H7 (cell line): ENCODE measurements at regions not wholly inside any gene's neighbourhood (a gene's known extent, or its start where the extent isn't known, plus 50 kb on each side); places are given as distances from the start of the nearest gene placed in this dataset.
"Not testable (repeated sequence)": the region's sequence is repeated elsewhere in the genome, so short reads cannot be mapped to it uniquely, and the experiment has no call there.

Experiments
- DNase-seq: peaks from one replicate; pipeline ENCODE4 v3.0.0; 2012
- H3K27me3 ChIP-seq: 2 replicates; pipeline ENCODE4 v1.6.0; 2011; ENCODE audit warnings: mild to moderate bottlenecking, low read length; ENCODE audit not compliant: control insufficient read depth, insufficient read depth
- H3K36me3 ChIP-seq: replicated peaks from 2 replicates; pipeline ENCODE4 v1.5.1; 2011; ENCODE audit warnings: low read length; ENCODE audit not compliant: control insufficient read depth, insufficient read depth
- H3K4me3 ChIP-seq: 2 replicates; pipeline ENCODE4 v1.5.1; 2011; ENCODE audit warnings: low read depth, mild to moderate bottlenecking, control low read depth, low read length, moderate library complexity; ENCODE audit not compliant: insufficient read depth

DNA sequence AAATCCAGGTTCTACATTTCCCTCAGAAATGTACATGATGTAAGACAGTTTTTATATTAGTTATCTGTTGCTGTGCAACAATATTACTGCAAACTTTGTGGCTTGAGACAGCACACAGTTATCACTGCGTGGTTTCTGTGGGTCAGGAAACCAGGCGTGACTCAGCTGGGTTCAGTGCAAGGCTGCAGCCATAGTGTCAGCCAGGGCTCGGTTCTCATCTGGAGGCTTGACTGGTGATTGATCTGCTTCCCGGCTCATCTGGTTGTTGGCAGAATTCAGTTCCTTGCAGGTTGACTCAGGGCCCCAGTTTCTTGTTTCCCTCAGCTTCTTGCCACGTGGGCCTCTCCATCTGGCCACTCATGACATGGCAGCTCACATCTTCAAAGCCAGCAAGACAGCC lies 146.8 kb upstream of the ROPN1B start:
- not testable (repeated sequence) for H3K4me3 ChIP-seq, DNase-seq, H3K36me3 ChIP-seq, H3K27me3 ChIP-seq

DNA sequence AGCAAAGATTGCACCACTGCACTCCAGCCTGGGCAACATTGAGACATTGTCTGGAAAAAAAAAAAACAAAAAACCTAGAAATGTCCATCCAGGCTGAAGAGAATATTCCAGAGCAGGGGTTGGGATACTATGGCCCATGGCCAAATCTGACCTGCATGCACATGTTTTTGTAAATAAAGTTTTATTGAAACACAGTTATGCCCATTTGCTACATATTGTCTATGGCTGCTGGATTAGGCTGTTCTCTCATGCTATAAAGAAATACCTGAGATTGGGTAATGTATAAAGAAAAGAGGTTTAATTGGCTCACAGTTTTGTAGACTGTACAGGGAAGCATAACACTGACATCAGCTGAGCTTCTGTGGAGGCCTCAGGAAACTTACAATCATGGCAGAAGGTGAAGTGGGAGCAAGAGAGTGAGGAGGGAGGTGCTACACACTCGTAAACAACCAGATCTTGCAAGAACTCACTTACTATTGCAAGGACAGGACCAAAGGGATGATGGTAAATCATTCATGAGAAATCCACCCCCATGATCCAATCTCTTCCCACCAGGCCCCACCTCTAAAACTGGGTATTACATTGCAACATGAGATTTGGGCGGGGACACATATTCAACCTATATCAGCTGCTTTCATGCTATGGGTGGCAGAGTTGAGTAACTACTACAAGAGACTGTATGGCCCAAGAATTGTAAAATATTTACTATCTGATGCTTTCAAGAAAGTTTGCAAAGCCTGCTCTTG lies 137.8 kb upstream of the ROPN1B start:
- not testable (repeated sequence) for DNase-seq, H3K4me3 ChIP-seq, H3K27me3 ChIP-seq, H3K36me3 ChIP-seq

DNA sequence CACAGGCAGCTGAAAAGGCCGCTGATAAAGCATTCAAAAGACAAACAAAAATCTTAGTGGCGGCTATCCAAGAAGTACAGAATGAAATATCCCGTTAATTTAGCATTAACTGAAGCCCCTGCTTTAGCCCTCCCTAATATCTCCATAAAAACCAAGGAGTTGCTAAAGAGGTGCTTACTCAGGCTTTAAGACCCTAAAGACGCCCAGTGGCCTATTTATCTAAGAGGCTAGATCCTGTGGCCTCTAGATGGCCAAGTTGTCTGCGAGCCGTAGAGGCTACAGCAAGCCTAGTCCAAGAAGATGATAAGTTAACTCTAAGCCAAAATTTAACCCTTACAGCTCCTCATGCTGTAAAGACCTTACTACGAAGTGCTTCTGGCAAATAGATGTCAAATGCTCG lies 133.4 kb upstream of the ROPN1B start:
- not testable (repeated sequence) for H3K4me3 ChIP-seq, H3K36me3 ChIP-seq, DNase-seq, H3K27me3 ChIP-seq

DNA sequence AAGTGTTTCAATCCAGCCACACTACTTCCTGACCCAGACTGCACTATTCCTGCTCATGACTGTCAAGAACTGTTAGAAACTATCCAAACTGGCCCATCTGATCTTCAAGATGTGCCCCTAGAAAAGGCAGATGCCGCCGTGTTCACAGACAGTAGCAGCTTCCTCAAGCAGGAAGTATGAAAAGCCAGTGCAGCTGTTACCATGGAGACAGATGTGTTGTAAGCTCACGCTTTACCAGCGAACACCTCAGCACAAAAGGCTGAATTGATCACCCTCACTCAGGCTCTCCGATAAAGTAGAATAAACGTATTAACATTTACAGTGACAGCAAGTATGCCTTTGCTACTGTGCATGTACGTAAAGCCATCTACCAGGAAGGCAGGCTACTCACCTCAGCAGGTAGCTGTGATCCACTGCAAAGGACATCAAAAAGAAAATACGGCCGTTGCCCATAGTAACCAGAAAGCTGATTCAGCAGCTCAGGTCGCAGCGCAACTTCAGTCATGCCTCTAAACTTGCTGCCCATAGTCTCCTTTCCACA lies 132.9 kb upstream of the ROPN1B start:
- DNase-seq: peak; percentile 10
- H3K27me3 ChIP-seq, H3K4me3 ChIP-seq, H3K36me3 ChIP-seq: not testable (repeated sequence)

DNA sequence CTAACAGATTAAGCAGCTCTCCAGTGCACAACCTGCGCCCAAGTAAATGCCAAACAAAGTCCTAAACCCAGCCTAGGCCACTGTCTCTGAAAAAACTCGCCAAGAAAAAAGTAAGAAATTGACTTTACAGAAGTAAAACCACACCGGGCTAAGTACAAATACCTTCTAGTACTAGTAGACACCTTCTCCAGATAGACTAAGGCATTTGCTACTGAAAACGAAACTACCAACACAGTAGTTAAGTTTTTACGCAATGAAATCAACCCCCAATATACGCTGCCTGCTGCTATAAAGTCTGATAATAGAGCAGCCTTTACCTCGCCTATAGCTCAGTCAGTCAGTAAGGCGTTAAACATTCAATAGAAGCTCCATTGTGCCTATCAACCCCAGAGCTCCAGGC lies 132.2 kb upstream of the ROPN1B start:
- not testable (repeated sequence) for H3K36me3 ChIP-seq, H3K27me3 ChIP-seq, DNase-seq, H3K4me3 ChIP-seq

DNA sequence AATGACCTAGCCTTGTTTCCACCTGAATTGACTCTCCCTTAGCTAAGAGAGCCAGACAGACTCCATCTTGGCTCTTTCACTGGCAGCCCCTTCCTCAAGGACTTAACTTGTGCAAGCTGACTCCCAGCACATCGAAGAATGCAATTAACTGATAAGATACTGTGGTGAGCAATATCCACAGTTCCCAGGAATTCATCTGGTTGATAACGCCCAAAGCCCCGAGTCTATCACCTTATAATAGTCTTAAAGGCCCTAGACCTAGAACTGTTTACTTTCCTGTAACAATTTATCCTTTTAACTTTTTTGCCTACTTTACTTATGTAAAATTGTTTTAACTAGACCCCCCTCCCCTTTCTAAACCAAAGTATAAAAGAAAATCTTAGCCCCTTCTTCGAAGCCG lies 130.1 kb upstream of the ROPN1B start:
- not testable (repeated sequence) for H3K27me3 ChIP-seq, H3K36me3 ChIP-seq, DNase-seq, H3K4me3 ChIP-seq

DNA sequence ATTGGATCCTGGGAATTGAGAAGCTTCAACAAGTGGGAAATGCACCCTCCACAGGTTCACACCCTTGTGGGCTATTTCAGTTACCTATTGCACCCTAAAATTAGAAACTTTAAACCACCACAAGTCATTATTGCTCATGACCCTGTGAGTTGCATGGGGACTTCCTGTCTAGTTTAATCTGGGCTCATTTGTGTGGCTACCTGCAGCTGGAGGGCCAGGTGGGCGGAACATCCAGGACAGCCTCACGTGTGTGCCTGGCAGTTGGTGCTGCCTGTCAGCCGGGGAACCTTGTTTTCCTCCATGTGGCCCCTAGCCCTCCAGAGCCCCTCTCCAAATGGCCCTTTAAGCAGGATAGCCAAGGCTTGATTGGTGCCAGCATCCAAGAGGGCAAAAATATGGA lies 128.5 kb upstream of the ROPN1B start:
- H3K4me3 ChIP-seq, H3K27me3 ChIP-seq, H3K36me3 ChIP-seq, DNase-seq: not testable (repeated sequence)

DNA sequence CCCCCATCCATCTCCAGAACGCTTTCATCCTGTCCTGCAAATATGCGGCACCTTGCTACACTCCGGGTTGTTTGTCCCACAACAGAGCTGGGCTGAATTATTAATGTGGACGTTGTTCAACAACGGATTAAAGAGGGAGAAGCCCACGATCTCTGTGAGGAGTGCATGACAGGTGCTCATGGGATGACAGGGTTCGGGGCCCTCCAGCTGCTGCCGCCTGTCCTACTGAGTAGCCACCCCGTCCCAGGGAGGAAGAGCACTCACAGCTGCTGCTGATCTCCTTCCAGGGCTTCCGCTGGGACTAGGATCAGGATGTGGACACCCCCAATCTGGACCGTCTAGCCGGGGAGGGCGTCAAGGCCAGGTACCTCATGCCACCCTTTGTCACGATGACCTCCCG lies 121.0 kb upstream of the ROPN1B start:
- H3K4me3 ChIP-seq, H3K36me3 ChIP-seq, H3K27me3 ChIP-seq, DNase-seq: not testable (repeated sequence)

DNA sequence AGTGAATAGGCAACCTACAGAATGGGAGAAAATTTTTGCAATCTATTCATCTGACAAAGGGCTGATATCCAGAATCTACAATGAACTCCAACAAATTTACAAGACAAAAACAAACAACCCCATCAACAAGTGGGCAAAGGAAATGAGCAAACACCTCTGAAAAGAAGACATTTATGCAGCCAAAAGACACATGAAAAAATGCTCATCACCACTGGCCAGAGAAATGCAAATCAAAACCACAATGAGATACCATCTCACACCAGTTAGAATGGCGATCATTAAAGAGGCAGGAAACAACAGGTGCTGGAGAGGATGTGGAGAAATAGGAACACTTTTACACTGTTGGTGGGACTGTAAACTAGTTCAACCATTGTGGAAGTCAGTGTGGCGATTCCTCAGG lies 114.0 kb upstream of the ROPN1B start:
- not testable (repeated sequence) for DNase-seq, H3K27me3 ChIP-seq, H3K36me3 ChIP-seq, H3K4me3 ChIP-seq

DNA sequence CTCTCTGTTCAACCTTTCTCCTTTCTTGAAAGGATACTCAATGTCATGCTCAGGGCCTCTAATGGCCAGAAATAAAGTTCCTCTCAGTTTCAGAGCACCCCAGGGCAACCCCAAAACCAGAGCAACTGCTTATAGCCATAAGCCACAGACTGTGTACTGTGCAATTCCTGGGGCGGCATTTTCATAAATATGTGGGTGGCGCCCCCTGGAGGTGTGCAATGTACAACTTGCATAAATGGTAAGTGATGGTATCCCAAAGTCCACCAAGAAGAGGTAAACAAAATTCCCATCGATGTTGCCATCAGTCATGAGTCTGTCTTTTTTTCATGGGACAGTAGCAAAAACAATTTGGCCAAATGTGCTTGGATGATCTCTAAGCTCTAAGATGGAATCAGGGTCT lies 108.4 kb upstream of the ROPN1B start:
- not testable (repeated sequence) for DNase-seq, H3K36me3 ChIP-seq

DNA sequence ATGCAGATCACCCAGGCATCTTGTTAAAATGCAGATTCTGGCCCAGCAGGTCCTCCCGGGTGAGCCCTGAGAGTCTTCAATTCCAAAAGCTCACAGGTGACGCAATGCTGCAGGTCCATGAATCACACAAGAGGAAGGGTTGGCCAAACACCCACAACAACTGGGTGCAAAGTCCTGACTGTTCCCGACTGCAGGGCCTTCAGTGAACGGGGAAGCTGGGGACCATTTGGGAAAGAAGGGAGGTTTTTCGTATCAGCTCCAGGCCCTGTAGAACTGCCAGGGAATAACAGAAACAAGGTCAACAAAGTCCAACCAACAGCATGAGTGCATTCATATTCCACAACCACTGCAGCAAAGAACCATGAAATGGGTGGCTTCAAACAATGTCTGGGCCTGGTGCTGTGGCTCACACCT lies 106.1 kb upstream of the ROPN1B start:
- not testable (repeated sequence) for H3K36me3 ChIP-seq, H3K27me3 ChIP-seq, H3K4me3 ChIP-seq, DNase-seq

More for the DNA sequence above, 108.4 kb upstream of the ROPN1B start:
- H3K27me3 ChIP-seq, H3K4me3 ChIP-seq: not testable (repeated sequence)

DNA sequence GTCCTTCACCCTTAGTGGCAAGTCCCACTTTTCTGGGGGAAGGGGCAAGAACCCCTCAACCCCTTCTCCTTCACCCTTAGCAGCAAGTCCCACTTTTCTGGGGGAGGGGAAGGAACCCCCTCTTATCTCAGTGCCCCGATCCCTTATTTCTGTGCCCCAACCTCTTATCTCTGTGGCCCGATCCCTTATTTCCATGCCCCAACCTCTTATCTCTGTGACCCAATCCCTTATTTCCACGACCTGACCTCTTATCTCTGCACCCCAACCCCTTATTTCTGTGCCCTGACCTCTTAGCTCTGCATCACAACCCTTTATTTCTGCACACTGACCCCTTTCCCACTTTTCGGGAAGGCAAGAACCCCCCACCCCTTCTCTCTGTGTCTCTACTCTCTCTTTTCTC lies 104.4 kb upstream of the ROPN1B start:
- H3K4me3 ChIP-seq, DNase-seq, H3K27me3 ChIP-seq, H3K36me3 ChIP-seq: not testable (repeated sequence)

DNA sequence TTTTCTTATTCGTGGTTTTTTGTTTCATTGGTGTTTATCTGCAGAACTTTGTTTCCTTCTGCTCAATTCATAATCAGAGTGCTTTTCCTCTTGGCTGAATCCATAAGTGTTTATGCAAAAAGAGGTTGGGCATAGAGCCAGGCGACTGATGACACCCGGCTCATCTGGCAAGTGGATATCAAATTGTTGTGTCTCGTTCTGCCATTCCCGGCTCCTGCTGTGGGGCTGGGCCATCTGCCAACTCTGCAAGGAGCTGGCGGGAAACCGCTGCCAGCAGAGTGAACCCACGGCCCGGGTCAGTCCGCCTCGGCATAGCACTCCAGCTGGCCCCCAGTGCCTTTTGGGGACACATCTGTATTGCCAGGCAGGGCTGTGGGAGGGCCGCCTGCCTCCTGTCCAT lies 83.0 kb upstream of the ROPN1B start:
- DNase-seq, H3K36me3 ChIP-seq, H3K27me3 ChIP-seq, H3K4me3 ChIP-seq: not testable (repeated sequence)

DNA sequence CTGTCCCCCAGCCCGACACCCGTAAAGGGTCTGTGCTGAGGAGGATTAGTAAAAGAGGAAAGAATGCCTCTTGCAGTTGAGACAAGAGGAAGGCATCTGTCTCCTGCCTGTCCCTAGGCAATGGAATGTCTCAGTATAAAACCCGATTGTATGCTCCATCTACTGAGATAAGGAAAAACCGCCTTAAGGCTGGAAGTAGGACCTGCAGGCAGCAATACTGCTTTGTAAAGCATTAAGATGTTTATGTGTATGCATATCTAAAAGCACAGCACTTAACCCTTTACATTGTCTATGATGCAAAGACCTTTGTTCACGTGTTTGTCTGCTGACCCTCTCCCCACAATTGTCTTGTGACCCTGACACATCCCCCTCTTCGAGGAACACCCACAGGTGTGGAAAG lies 69.8 kb upstream of the ROPN1B start:
- not testable (repeated sequence) for H3K4me3 ChIP-seq, H3K27me3 ChIP-seq, H3K36me3 ChIP-seq

DNA sequence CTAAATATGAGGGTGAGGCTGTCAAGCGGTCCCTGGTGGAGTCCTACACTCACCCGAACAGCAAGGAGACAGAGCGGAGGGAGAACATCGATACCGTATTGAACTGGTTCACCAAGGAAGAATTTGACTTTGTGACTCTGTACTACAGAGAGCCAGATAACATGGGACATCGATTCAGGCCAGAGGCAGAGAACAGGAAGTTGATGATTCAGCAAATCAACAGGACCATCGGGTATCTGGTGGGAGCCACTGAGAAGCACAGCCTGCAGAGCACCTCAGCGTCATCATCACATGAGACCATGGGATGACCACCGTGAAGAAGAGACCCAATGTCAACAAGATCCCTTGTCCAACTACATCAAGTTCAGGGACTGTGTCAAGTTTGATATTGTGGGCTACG lies 67.5 kb upstream of the ROPN1B start:
- not testable (repeated sequence) for H3K27me3 ChIP-seq, H3K4me3 ChIP-seq, H3K36me3 ChIP-seq, DNase-seq

More for the DNA sequence above, 69.8 kb upstream of the ROPN1B start:
- not testable (repeated sequence) for DNase-seq
